ENCODE measurements at regions not wholly inside any gene's neighbourhood (a gene's known extent, or its start where the extent isn't known, plus 50 kb on each side); places are given as distances from the start of the nearest gene placed in this dataset.

- Histone ChIP-seq H3K27me3 (ENCODE audit: control insufficient read depth, insufficient read depth, low read length) (no peaks in the 10 kb centered on the region), H3K36me3 (ENCODE audit: control insufficient read depth, insufficient read depth, low read length) (no peaks in the 10 kb centered on the region), H3K4me3 (ENCODE audit: low read depth, low read length) (no peak overlapping the region)
- no peak for TF ChIP-seq CTCF (IDR thresholded peaks at IDR 0.05; ENCODE audit: insufficient read depth, low read depth, low read length)
- CTCF ChIA-PET: no interaction called here
- POLR2A ChIA-PET: no interaction called here
- DNase-seq (ENCODE audit: low read depth): no peak
Observed at GRCh38 chrX:63115196-63115595, 235.9 kb downstream of the SPIN4 start.

GRCh38 chrX:63101879-63102620 lies 249.1 kb downstream of the SPIN4 start:
- TF ChIP-seq CTCF (IDR thresholded peaks at IDR 0.05; ENCODE audit: insufficient read depth, low read depth, low read length): no peak

GRCh38 chrX:63058204-63058603 lies 292.9 kb downstream of the SPIN4 start:
- H3K36me3 ChIP-seq (ENCODE audit: control insufficient read depth, insufficient read depth, low read length): no peaks in the 10 kb centered on the region
- no peak overlapping the region for H3K4me3 ChIP-seq (ENCODE audit: low read depth, low read length)
- POLR2A ChIA-PET: no interaction called here
- H3K27me3 ChIP-seq (ENCODE audit: control insufficient read depth, insufficient read depth, low read length): no peaks in the 10 kb centered on the region
- DNase-seq (ENCODE audit: low read depth): no peak
- no peak for TF ChIP-seq CTCF (IDR thresholded peaks at IDR 0.05; ENCODE audit: insufficient read depth, low read depth, low read length)
- CTCF ChIA-PET: no interaction called here

More at GRCh38 chrX:63101879-63102620, 249.1 kb downstream of the SPIN4 start:
- Histone ChIP-seq H3K36me3 (ENCODE audit: control insufficient read depth, insufficient read depth, low read length) (no peaks in the 10 kb centered on the region), H3K27me3 (ENCODE audit: control insufficient read depth, insufficient read depth, low read length) (no peaks in the 10 kb centered on the region), H3K4me3 (ENCODE audit: low read depth, low read length) (no peak overlapping the region)
- no peak for DNase-seq (ENCODE audit: low read depth)
- POLR2A ChIA-PET: no interaction called here
- CTCF ChIA-PET: no interaction called here

GRCh38 chrX:63050225-63050624 lies 300.9 kb downstream of the SPIN4 start:
- Histone ChIP-seq H3K36me3 (ENCODE audit: control insufficient read depth, insufficient read depth, low read length) (no peaks in the 10 kb centered on the region), H3K4me3 (ENCODE audit: low read depth, low read length) (no peak overlapping the region), H3K27me3 (ENCODE audit: control insufficient read depth, insufficient read depth, low read length) (no peaks in the 10 kb centered on the region)
- TF ChIP-seq CTCF (IDR thresholded peaks at IDR 0.05; ENCODE audit: insufficient read depth, low read depth, low read length): no peak
- no peak for DNase-seq (ENCODE audit: low read depth)
- ChIA-PET POLR2A (no interaction called here), CTCF (interaction anchor here (0.8 kb wide), 1 partner anchor 9 kb away, joined by 3 read pairs; no protein-coding TSS in a partner anchor)

GRCh38 chrX:63032811-63033210 lies 318.3 kb downstream of the SPIN4 start:
- no peak for TF ChIP-seq CTCF (IDR thresholded peaks at IDR 0.05; ENCODE audit: insufficient read depth, low read depth, low read length)
- no peaks in the 10 kb centered on the region for H3K36me3 ChIP-seq (ENCODE audit: control insufficient read depth, insufficient read depth, low read length)
- no peak overlapping the region for H3K4me3 ChIP-seq (ENCODE audit: low read depth, low read length)
- H3K27me3 ChIP-seq (ENCODE audit: control insufficient read depth, insufficient read depth, low read length): no peaks in the 10 kb centered on the region
- ChIA-PET POLR2A (no interaction called here), CTCF (no interaction called here)
- DNase-seq (ENCODE audit: low read depth): no peak
